ENCODE measurements at regions not wholly inside any gene's neighbourhood (a gene's known extent, or its start where the extent isn't known, plus 50 kb on each side); places are given as distances from the start of the nearest gene placed in this dataset.

GRCh38 chr10:128560406-128560805 lies 434.2 kb upstream of the MKI67 start:
- in situ Hi-C loops (cut with MboI; ENCODE audit: low sequenced_read_pairs, unreplicated experiment): no loop called here
- TF ChIP-seq, protein P1, sequence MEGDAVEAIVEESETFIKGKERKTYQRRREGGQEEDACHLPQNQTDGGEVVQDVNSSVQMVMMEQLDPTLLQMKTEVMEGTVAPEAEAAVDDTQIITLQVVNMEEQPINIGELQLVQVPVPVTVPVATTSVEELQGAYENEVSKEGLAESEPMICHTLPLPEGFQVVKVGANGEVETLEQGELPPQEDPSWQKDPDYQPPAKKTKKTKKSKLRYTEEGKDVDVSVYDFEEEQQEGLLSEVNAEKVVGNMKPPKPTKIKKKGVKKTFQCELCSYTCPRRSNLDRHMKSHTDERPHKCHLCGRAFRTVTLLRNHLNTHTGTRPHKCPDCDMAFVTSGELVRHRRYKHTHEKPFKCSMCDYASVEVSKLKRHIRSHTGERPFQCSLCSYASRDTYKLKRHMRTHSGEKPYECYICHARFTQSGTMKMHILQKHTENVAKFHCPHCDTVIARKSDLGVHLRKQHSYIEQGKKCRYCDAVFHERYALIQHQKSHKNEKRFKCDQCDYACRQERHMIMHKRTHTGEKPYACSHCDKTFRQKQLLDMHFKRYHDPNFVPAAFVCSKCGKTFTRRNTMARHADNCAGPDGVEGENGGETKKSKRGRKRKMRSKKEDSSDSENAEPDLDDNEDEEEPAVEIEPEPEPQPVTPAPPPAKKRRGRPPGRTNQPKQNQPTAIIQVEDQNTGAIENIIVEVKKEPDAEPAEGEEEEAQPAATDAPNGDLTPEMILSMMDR (IDR thresholded peaks at IDR 0.05; ENCODE audit: borderline replicate concordance, control extremely low read depth, extremely low read depth, insufficient read depth, missing control alignments): no peak
- DNase-seq (ENCODE audit: low spot score): no peak

GRCh38 chr10:128560993-128561392 lies 434.8 kb upstream of the MKI67 start:
- DNase-seq (ENCODE audit: low spot score): no peak
- in situ Hi-C loops (cut with MboI; ENCODE audit: low sequenced_read_pairs, unreplicated experiment): no loop called here
- TF ChIP-seq, protein P1 (IDR thresholded peaks at IDR 0.05; ENCODE audit: borderline replicate concordance, control extremely low read depth, extremely low read depth, insufficient read depth, missing control alignments): no peak

- no peak for DNase-seq (ENCODE audit: low spot score)
- in situ Hi-C loops (cut with MboI; ENCODE audit: low sequenced_read_pairs, unreplicated experiment): no loop called here
- TF ChIP-seq, protein P1 (IDR thresholded peaks at IDR 0.05; ENCODE audit: borderline replicate concordance, control extremely low read depth, extremely low read depth, insufficient read depth, missing control alignments): no peak
Measured at GRCh38 chr10:128563387-128563786, 437.2 kb upstream of the MKI67 start.

- in situ Hi-C loops (cut with MboI; ENCODE audit: low sequenced_read_pairs, unreplicated experiment): no loop called here
- TF ChIP-seq, protein P1 (IDR thresholded peaks at IDR 0.05; ENCODE audit: borderline replicate concordance, control extremely low read depth, extremely low read depth, insufficient read depth, missing control alignments): no peak
- no peak for DNase-seq (ENCODE audit: low spot score)
Measured at GRCh38 chr10:128563904-128564303, 437.7 kb upstream of the MKI67 start.

DNA sequence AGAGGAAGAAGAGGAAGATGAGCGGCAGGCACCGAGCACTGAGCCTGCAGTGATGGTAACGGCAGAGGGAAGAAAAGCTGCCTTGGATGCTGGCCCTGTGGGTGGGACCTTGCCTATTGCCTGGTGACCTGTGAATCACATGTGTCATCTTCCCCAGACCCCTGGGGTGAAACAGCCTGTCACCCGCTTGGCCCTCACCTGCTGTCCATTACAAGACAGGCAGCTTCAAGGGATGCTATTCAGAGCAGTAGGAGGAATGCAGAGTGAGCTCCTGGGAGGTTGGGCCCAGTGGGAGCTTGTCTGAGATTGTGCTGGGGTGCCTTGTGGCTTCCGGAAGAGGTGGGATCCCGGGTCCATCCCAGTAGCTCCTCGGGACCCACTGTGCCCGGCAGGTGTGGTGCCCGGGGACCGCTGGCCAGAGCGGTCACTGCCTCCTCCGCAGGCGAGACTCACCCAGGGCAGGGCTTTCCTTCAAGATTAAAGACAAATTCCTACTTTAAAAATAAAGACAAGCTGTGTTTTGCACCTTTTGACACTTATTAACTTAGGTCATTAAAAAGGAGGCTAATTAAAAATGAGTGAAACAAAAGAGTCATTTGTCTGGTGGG lies 440.2 kb upstream of the MKI67 start:
- in situ Hi-C loops (cut with MboI; ENCODE audit: low sequenced_read_pairs, unreplicated experiment): no loop called here
- DNase-seq (ENCODE audit: low spot score): no peak

DNA sequence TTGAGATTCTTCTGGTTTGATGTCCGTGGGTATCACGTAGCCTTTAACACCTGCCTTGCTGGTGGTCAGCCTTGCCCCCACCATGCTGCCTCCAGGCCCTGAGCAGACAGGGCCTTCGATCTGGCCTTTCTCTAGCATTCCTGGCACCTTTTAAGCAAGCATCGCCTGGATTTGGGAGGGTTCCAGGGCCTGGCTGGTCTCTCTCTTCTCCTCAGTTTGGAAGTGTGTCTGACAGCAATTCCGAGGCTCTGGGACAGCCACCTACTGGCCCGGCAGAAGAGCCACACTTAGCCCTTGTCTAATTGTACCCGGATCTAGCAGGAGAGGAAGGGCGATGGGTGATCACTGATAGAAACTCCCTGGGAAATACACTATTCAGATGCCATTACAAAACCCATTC lies 441.3 kb upstream of the MKI67 start:
- DNase-seq (ENCODE audit: low spot score): no peak

More for the DNA sequence above, 440.2 kb upstream of the MKI67 start:
- TF ChIP-seq, protein P1 (IDR thresholded peaks at IDR 0.05; ENCODE audit: borderline replicate concordance, control extremely low read depth, extremely low read depth, insufficient read depth, missing control alignments): no peak

More for the DNA sequence above, 441.3 kb upstream of the MKI67 start:
- in situ Hi-C loops (cut with MboI; ENCODE audit: low sequenced_read_pairs, unreplicated experiment): no loop called here
- TF ChIP-seq, protein P1 (IDR thresholded peaks at IDR 0.05; ENCODE audit: borderline replicate concordance, control extremely low read depth, extremely low read depth, insufficient read depth, missing control alignments): no peak
